Activated CD4-positive, alpha-beta T cell treated with anti-CD3 and anti-CD28 coated beads for 36 hours (primary cell): ENCODE measurements at regions not wholly inside any gene's neighbourhood (a gene's known extent, or its start where the extent isn't known, plus 50 kb on each side); places are given as distances from the start of the nearest gene placed in this dataset.

Experiments used
- ATAC-seq: fragments of 200-7000 bp; cut with Tn5 transposase; one replicate; pipeline ENCODE4 v1.10.0; 2021; ENCODE audit warnings: mild to moderate bottlenecking, moderate library complexity
- CTCF ChIA-PET: fragments of 350-600 bp; sonication (Branson Sonifier 250); formaldehyde crosslinking; loops from one replicate; lab custom pipeline; 2021; ENCODE audit warnings: antibody characterized with exemption; lab: Charles Lee
- POLR2A ChIA-PET: fragments of 350-600 bp; sonication (Branson Sonifier 250); formaldehyde crosslinking; loops from one replicate; lab custom pipeline; 2021; ENCODE audit warnings: antibody characterized with exemption, inconsistent platforms; lab: Charles Lee
- DNase-seq: peaks from one replicate; pipeline ENCODE4 v3.0.0-alpha.2; 2020
- H3K27ac Mint-ChIP-seq: one replicate; pipeline ENCODE4 v1.8.0; 2021; ENCODE audit warnings: mixed read lengths
- H3K27me3 Mint-ChIP-seq: one replicate; pipeline ENCODE4 v1.8.0; 2021; ENCODE audit warnings: mixed read lengths
- H3K36me3 Mint-ChIP-seq: one replicate; pipeline ENCODE4 v1.8.0; 2021; ENCODE audit warnings: low read depth, mixed read lengths
- H3K4me1 Mint-ChIP-seq: one replicate; pipeline ENCODE4 v1.8.0; 2021; ENCODE audit warnings: mixed read lengths
- H3K4me3 Mint-ChIP-seq: one replicate; pipeline ENCODE4 v1.8.0; 2021; ENCODE audit warnings: mild to moderate bottlenecking, moderate library complexity, mixed read lengths
- H3K9me3 Mint-ChIP-seq: one replicate; pipeline ENCODE4 v1.8.0; 2021; ENCODE audit warnings: low read depth, mixed read lengths
- intact Hi-C, 2 experiments: fragments of 100-400 bp; cut with DNase I in 1 of 2; cut with micrococcal nuclease in 1 of 2; formaldehyde crosslinking; loops; one replicate each; pipeline versions ENCODE4 v1.14.2 to v1.15.1; 2022 to 2024; cut with DNase I, micrococcal nuclease

DNA sequence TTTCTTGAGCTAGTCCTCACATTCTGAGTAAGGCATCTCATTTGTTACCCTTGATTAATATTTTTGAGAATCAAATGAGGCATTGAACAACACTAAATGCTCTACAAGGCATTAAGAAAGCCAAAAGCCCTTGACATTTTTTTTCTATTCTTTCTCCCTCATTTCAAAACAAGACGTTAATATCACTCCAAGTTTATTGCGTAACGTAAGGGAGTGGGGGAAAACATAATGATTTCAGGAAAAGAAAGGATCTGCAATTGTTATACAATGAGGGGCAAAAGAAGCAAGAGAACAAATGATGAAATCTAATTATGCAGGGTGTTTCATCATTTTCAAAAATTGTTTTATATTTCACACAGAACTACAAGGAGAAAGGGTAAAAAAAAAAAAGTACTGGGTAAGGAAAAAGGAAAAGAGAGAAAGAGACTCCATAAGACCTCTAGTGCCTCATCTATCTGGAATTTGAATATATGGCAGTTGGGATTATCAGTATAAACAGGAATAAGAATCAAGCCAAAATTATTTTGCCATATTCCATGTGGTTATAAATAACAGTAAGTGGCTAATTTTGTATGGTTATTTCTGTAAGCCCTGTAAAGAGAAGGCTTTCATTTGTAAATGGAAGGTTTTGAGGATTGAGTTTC lies 163.0 kb downstream of the ABCA8 start:
- Mint-ChIP-seq H3K27me3 (peaks cover 13% of the 10 kb centered on the region), H3K9me3 (no peaks in the 10 kb centered on the region), H3K4me1 (peaks cover 3% of the 10 kb centered on the region), H3K4me3 (no peak overlapping the region), H3K36me3 (no peaks in the 10 kb centered on the region), H3K27ac (no peak overlapping the region)
- ChIA-PET POLR2A (no interaction called here), CTCF (interaction anchor here (1.0 kb wide), 2 partner anchors 14 to 20 kb away, joined by 3 read pairs; no protein-coding TSS in a partner anchor)
- ATAC-seq (no peak), DNase-seq (no peak)
- intact Hi-C loops, result no loop called here

DNA sequence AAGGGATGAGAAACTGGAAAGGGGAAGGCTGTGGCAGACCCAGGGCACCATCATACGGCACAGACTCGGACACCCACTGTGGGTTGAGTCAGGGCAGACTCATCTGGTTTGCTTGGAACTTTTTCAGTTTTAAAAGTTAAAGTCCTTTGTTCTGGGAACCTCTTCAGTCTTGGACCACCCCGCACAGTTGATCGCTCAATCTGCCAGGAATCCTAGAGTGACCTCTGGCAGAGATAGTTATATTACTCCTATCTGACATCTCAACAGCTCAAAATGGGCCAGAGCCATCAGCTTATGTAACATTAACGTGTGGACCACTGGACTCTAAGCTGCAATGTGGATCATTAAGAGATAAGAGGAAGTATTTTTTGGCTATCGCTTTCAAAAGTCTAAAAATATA lies 164.3 kb downstream of the ABCA8 start:
- ChIA-PET CTCF (interaction anchor here (0.5 kb wide), 1 partner anchor 10 kb away, joined by 4 read pairs; no protein-coding TSS in a partner anchor), POLR2A (no interaction called here)
- DNase-seq, result no peak
- Mint-ChIP-seq H3K4me3 (no peak overlapping the region), H3K36me3 (no peaks in the 10 kb centered on the region), H3K9me3 (no peaks in the 10 kb centered on the region), H3K27ac (no peak overlapping the region), H3K27me3 (peaks cover 11% of the 10 kb centered on the region), H3K4me1 (peaks cover 3% of the 10 kb centered on the region)
- intact Hi-C loops, result no loop called here
- ATAC-seq, result no peak

DNA sequence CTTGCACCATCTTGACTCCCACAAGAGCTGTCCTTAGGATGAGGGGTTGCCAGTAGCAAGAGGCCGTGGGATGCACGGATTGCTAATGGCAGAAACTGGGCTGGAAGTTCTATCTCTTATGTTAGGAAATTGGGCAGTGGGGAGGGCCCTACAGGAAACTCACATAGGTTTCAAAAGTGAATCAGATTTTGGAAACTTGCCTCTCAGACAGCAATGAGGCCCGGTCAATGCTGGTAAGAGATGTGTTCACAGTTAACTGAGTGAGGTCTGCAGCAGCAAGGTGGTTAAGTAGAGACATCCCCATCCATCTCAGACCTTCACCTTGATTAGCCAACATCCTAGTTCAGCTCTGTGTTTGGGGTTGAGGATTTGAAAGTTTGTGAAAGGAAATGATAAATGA lies 164.7 kb downstream of the ABCA8 start:
- no peaks in the 10 kb centered on the region for H3K9me3 Mint-ChIP-seq
- no peak for ATAC-seq
- intact Hi-C loops, result no loop called here
- no peak overlapping the region for H3K27ac Mint-ChIP-seq
- H3K4me1 Mint-ChIP-seq, result peaks cover 3% of the 10 kb centered on the region
- CTCF ChIA-PET, result no interaction called here
- H3K27me3 Mint-ChIP-seq, result peaks cover 11% of the 10 kb centered on the region
- no peaks in the 10 kb centered on the region for H3K36me3 Mint-ChIP-seq
- no peak for DNase-seq
- POLR2A ChIA-PET, result no interaction called here
- H3K4me3 Mint-ChIP-seq, result no peak overlapping the region

DNA sequence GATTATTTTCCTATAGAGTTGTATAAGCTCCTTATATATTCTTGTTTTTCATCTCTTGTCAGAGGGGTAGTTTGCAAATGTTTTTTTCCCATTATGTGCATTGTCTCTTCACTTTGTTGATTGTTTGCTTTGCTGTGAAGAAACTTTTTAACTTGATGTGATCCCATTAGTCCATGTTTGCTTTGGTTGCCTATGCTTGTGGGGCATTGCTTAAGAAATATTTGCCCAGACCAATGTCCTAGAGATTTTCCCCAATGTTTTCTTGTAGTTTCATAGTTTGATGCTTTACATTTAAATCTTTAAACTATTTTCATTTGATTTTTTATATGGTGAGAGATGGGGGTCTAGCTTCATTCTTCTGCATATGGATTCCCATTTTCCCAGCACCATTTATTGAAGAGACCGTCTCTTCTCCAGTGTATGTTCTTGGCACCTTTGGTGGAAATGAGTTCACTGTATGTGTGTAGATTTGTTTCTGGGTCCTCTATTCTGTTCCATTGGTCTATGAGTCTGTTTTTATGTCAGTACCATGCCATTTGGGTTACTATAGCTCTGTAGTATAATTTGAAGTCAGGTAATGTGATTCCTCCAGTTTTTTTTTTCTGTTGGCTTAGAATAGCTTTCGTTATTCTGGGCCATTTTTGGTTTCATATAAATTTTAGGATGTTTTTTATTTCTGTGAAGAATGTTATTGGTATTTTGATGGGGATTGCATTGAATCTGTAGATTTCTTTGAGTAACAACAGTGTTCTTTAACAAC lies 165.8 kb downstream of the ABCA8 start:
- no peak overlapping the region for H3K27ac Mint-ChIP-seq
- ATAC-seq (no peak), DNase-seq (no peak)
- H3K4me1 Mint-ChIP-seq, result no peaks in the 10 kb centered on the region
- H3K4me3 Mint-ChIP-seq, result no peak overlapping the region
- intact Hi-C loops, result no loop called here
- CTCF ChIA-PET, result no interaction called here
- no peaks in the 10 kb centered on the region for H3K9me3 Mint-ChIP-seq
- no peaks in the 10 kb centered on the region for H3K36me3 Mint-ChIP-seq
- POLR2A ChIA-PET, result no interaction called here
- H3K27me3 Mint-ChIP-seq, result peaks cover 11% of the 10 kb centered on the region

DNA sequence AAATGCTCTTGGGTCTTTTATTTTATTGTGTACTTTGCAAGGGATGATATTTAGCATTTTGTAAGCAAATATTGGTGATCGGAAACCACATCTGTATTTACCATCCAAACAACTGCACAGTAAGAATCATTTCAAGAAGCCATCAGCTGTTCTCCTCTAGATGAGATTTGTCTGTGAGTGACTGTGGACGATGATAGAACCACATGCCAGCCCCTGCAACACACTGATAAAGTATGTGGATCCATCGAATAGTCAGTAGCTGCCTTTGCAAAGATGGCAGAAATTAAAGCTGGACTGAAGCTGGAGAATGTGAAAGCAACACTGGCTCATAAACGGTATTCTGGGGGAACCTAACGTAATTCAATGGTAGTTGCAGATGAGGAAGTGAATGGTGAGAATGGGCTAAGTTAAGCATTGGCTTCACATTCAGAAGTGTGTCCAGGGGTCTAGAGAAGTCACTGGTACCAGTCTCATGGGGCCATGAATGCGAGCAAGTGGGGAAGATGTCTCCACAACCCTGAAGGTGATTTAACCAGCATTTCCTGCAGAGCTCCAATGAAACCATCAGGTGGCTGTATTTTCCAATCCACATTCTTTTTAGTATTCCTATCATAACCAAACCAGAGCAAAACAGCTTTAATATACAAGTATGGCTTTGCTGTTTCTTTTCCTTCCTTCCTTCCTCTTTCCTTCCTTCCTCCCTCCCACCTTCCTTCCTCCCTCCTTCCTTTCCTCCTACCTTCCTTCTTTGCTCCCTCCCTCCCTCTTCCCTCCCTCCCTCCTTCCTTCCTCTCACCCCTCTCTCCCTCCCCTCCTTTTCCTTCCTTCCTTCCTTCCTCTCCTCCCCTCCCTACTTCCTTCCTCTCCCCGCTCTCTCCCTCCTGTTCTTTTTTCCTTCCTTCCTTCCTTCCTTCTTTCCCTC lies 169.4 kb downstream of the ABCA8 start:
- Mint-ChIP-seq H3K4me1 (no peaks in the 10 kb centered on the region), H3K4me3 (no peak overlapping the region), H3K27ac (no peak overlapping the region), H3K27me3 (peaks cover 15% of the 10 kb centered on the region), H3K36me3 (no peaks in the 10 kb centered on the region), H3K9me3 (no peaks in the 10 kb centered on the region)
- ATAC-seq, result no peak
- ChIA-PET POLR2A (no interaction called here), CTCF (interaction anchor here (1.2 kb wide), 1 partner anchor 10 kb away, joined by 4 read pairs; no protein-coding TSS in a partner anchor)
- DNase-seq, result no peak
- intact Hi-C loops, result no loop called here

DNA sequence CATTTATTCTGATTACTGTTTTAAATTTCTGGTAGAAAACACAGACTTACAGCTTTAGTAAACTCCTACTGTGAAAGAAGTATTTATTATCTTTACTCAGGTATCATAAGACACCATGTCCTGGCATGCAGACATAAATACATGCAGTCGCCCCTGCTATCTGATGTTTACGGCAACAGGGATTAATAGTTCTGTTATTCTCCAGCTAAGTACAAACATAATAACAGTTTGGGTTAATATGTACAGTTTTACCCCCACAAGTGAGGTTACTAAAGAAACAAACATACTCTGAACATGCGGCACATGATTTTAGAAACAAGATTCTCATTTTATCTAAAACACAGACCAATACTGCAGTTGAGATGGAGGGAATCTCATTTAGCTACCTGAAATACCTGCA lies 170.8 kb downstream of the ABCA8 start:
- H3K27me3 Mint-ChIP-seq, result peaks cover 14% of the 10 kb centered on the region
- DNase-seq (no peak), ATAC-seq (no peak)
- no peaks in the 10 kb centered on the region for H3K9me3 Mint-ChIP-seq
- H3K4me1 Mint-ChIP-seq, result no peaks in the 10 kb centered on the region
- no peak overlapping the region for H3K4me3 Mint-ChIP-seq
- no peaks in the 10 kb centered on the region for H3K36me3 Mint-ChIP-seq
- no peak overlapping the region for H3K27ac Mint-ChIP-seq
- intact Hi-C loops, result no loop called here
- ChIA-PET CTCF (interaction anchor here (0.9 to 1.2 kb wide), 3 partner anchors 8 to 463 kb away, joined by 3 to 4 read pairs (median 4); no protein-coding TSS in a partner anchor), POLR2A (no interaction called here)

DNA sequence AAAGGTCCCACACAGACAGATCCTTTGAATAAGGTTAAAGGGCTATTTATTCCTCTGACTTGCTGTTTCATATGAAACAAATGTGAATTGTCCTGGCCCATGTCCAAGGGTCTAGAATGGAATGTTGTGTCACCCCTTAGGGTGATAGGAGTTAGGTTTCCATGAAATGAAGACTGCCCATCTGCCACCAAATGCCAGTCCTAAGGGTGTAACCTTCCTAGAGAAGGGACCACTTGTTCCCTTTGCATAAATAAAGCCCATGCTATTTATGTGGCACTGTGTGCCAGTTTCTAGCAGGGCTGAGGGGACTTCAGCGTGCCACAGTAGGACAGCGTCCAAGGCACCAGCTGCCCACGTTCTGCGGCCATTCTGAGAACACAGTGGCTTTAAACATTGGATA lies 171.3 kb downstream of the ABCA8 start:
- POLR2A ChIA-PET, result no interaction called here
- Mint-ChIP-seq H3K27me3 (peaks cover 12% of the 10 kb centered on the region), H3K9me3 (no peaks in the 10 kb centered on the region), H3K4me1 (no peaks in the 10 kb centered on the region), H3K27ac (no peak overlapping the region), H3K4me3 (no peak overlapping the region), H3K36me3 (no peaks in the 10 kb centered on the region)
- ATAC-seq (no peak), DNase-seq (no peak)
- intact Hi-C loops, result no loop called here
- CTCF ChIA-PET, result interaction anchor here (1.2 kb wide), 1 partner anchor 463 kb away, joined by 4 read pairs; no protein-coding TSS in a partner anchor

DNA sequence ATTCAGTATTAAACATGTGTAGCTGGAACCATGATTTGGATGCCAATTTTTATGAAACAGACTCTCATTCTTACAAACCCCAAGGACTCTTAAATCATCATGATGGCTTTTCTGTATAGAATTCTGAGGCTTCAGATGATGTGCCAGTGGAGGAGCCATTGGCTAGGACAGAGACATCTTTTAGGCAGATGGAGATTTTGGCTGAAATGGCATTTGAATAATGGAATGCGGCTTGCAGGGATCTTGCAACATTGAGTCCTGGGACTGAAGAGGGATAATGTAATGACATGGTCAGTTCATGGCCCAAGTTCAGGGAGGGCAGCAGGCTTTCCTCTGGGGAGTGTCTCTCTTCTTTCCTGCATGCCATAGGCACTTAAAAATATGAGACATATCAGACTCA lies 172.4 kb downstream of the ABCA8 start:
- intact Hi-C loops, result no loop called here
- DNase-seq (no peak), ATAC-seq (no peak)
- Mint-ChIP-seq H3K4me3 (no peak overlapping the region), H3K9me3 (no peaks in the 10 kb centered on the region), H3K27me3 (peaks cover 6% of the 10 kb centered on the region), H3K27ac (no peak overlapping the region), H3K4me1 (no peaks in the 10 kb centered on the region), H3K36me3 (no peaks in the 10 kb centered on the region)
- ChIA-PET POLR2A (no interaction called here), CTCF (interaction anchor here (0.7 to 0.8 kb wide), 2 partner anchors 172 to 223 kb away, joined by 3 read pairs; no protein-coding TSS in a partner anchor)

DNA sequence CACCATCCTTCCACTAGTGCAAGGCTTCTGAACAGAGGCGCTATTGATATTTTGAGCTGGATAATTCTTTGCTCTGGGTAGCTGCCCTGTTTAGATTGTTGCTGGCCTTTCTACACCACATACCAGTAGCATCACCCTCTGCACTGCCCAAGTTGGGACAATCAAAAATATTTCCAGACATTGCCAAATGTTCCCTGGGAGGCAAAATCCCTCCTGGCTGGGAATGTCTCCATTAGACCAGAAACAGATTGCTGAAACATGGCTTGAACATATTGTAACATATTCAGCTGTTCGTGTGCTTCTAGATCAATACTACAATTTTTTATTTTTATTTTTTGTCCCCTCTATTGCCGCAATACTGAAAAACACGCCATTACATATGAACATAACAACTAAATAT lies 174.6 kb downstream of the ABCA8 start:
- no peaks in the 10 kb centered on the region for H3K4me1 Mint-ChIP-seq
- intact Hi-C loops, result no loop called here
- no peak for DNase-seq
- ATAC-seq, result no peak
- H3K27me3 Mint-ChIP-seq, result peaks cover 6% of the 10 kb centered on the region
- ChIA-PET POLR2A (no interaction called here), CTCF (interaction anchor here (0.7 kb wide), 1 partner anchor 11 kb away, joined by 4 read pairs; no protein-coding TSS in a partner anchor)
- H3K4me3 Mint-ChIP-seq, result no peak overlapping the region
- H3K9me3 Mint-ChIP-seq, result no peaks in the 10 kb centered on the region
- H3K36me3 Mint-ChIP-seq, result no peaks in the 10 kb centered on the region
- H3K27ac Mint-ChIP-seq, result no peak overlapping the region

DNA sequence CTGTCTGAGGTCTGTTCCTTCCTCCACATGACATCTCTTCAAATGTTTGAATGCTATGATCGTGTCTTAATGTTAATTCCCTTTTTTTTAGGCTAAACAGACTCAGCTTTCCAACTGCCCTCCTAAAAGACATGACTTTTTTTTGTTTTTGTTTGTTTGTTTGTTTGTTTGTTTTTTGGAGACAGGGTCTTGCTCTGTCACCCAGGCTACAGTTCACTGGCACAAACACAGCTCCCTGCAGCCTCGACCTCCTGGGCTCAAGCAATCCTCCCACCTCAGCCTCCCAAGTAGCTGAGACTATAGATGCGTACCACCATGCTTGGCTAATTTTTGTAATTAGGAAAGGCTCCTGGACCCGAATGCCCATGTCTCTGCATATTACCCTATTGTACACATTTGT lies 176.5 kb downstream of the ABCA8 start:
- POLR2A ChIA-PET, result no interaction called here
- no peaks in the 10 kb centered on the region for H3K36me3 Mint-ChIP-seq
- CTCF ChIA-PET, result interaction anchor here (0.7 to 2.1 kb wide), 3 partner anchors 14 to 470 kb away, joined by 3 to 7 read pairs (median 3); no protein-coding TSS in a partner anchor

More for the DNA sequence above, 176.5 kb downstream of the ABCA8 start:
- Mint-ChIP-seq H3K4me3 (no peak overlapping the region), H3K27ac (no peak overlapping the region), H3K27me3 (peaks cover 6% of the 10 kb centered on the region), H3K4me1 (no peaks in the 10 kb centered on the region), H3K9me3 (no peaks in the 10 kb centered on the region)
- intact Hi-C loops, result loop anchor here (5.0 to 10.0 kb wide), 3 partner anchors 194 to 746 kb away; no protein-coding TSS in a partner anchor
- no peak for DNase-seq
- no peak for ATAC-seq
